ENCODE measurements at regions not wholly inside any gene's neighbourhood (a gene's known extent, or its start where the extent isn't known, plus 50 kb on each side); places are given as distances from the start of the nearest gene placed in this dataset.

GRCh38 chr10:59575269-59575668, 134.4 kb downstream of the SLC16A9 start (continued):
- TF ChIP-seq JUND (IDR thresholded peaks at IDR 0.05) (peak; percentile 52), TEAD4 (IDR thresholded peaks at IDR 0.05; ENCODE audit: borderline replicate concordance, insufficient read depth) (no peak), USF1 (IDR thresholded peaks at IDR 0.05; ENCODE audit: borderline replicate concordance, low read depth) (no peak), MXI1 (IDR thresholded peaks at IDR 0.05; ENCODE audit: low read depth, low read length) (no peak), RFX5 (IDR thresholded peaks at IDR 0.05; ENCODE audit: low read length) (no peak), SMC3 (IDR thresholded peaks at IDR 0.05; ENCODE audit: low read depth, low read length) (no peak), POLR2AphosphoS5 (IDR thresholded peaks at IDR 0.05; ENCODE audit: low read depth, low read length) (no peak), MEF2A (IDR thresholded peaks at IDR 0.05; ENCODE audit: borderline replicate concordance, low read depth) (peak; percentile 63; the same call in 1 of the 2 replicates), FOXJ3 (CRISPR knock-in tag; IDR thresholded peaks at IDR 0.05) (no peak), IRF3 (IDR thresholded peaks at IDR 0.05; ENCODE audit: low read depth, low read length) (no peak)

GRCh38 chr10:59563531-59563930, 146.1 kb downstream of the SLC16A9 start:
- ChIA-PET POLR2A (no interaction called here), CTCF (no interaction called here)
- Histone ChIP-seq H3K79me2 (ENCODE audit: insufficient read depth) (peaks cover 8% of the 10 kb centered on the region; the same call in 1 of the 2 replicates), H4K20me1 (ENCODE audit: insufficient read depth) (no peaks in the 10 kb centered on the region), H3K27ac (ENCODE audit: low read depth in 2 of 2, low read length in 1 of 2) (peak overlapping the region; percentile 39 to 98; a peak in 2 of 4 replicates), H3K9ac (no peak overlapping the region), H3F3A (replicated peaks; ENCODE audit: insufficient read depth) (peaks cover 39% of the 10 kb centered on the region), H2AFZ (ENCODE audit: low read depth) (no peak overlapping the region; the same call in 1 of the 2 replicates), H3K4me3 (ENCODE audit: low read depth in 2 of 2, low read length in 1 of 2) (no peak overlapping the region), H3K4me2 (no peak overlapping the region), H3K4me1 (ENCODE audit: control insufficient read depth in 1 of 2, insufficient read depth in 2 of 2, low read depth in 1 of 2, low read length in 1 of 2) (peaks cover 3 to 26% of the 10 kb centered on the region in 2 experiments), H3K9me2 (no peaks in the 10 kb centered on the region), H3K36me3 (replicated peaks in 1 of 2; ENCODE audit: control insufficient read depth in 1 of 2, insufficient read depth in 2 of 2, low read length in 1 of 2) (no peaks in the 10 kb centered on the region), H3K9me3 (no peaks in the 10 kb centered on the region), H3K27me3 (ENCODE audit: insufficient read depth) (no peaks in the 10 kb centered on the region)
- 67% methylated on average over 1 of the region's 1 CpG for WGBS (ENCODE audit: low lambda C conversion rate)
- TF ChIP-seq MAX (IDR thresholded peaks at IDR 0.05; ENCODE audit: low read depth) (peak; percentile 54; the same call in 1 of the 2 replicates), YY1 (IDR thresholded peaks at IDR 0.05; ENCODE audit: low read depth) (no peak), TCF12 (IDR thresholded peaks at IDR 0.05) (peak; percentile 87)
- DNase-seq: no peak

GRCh38 chr10:59562126-59562525, 147.5 kb downstream of the SLC16A9 start:
- peak overlapping the region; percentile 42; the same call in 1 of the 2 replicates for H2AFZ ChIP-seq (ENCODE audit: low read depth)
- ChIA-PET POLR2A (no interaction called here), CTCF (no interaction called here)
- WGBS (ENCODE audit: low lambda C conversion rate): 11% methylated on average over 3 of the region's 3 CpGs
- H3F3A ChIP-seq (replicated peaks; ENCODE audit: insufficient read depth): peaks cover 39% of the 10 kb centered on the region
- no peaks in the 10 kb centered on the region for H3K9me2 ChIP-seq
- DNase-seq: no peak
- peak overlapping the region; percentile 87 for H3K4me2 ChIP-seq
- H3K4me1 ChIP-seq (ENCODE audit: control insufficient read depth in 1 of 2, insufficient read depth in 2 of 2, low read depth in 1 of 2, low read length in 1 of 2): peaks cover 12 to 40% of the 10 kb centered on the region in 2 experiments
- H3K27ac ChIP-seq (ENCODE audit: low read depth in 2 of 2, low read length in 1 of 2): peak overlapping the region; percentile 86 to 98; a peak in 3 of 4 replicates
- H3K9me3 ChIP-seq: no peaks in the 10 kb centered on the region
- H3K27me3 ChIP-seq (ENCODE audit: insufficient read depth): no peaks in the 10 kb centered on the region
- H3K4me3 ChIP-seq (ENCODE audit: low read depth in 2 of 2, low read length in 1 of 2): no peak overlapping the region; a peak in 1 of 4 replicates
- H3K36me3 ChIP-seq (replicated peaks in 1 of 2; ENCODE audit: control insufficient read depth in 1 of 2, insufficient read depth in 2 of 2, low read length in 1 of 2): no peaks in the 10 kb centered on the region
- TF ChIP-seq SMC3 (IDR thresholded peaks at IDR 0.05; ENCODE audit: low read depth, low read length): no peak
- TF ChIP-seq IRF3 (IDR thresholded peaks at IDR 0.05; ENCODE audit: low read depth, low read length): no peak
- TF ChIP-seq EZH2phosphoT487 (IDR thresholded peaks at IDR 0.05; ENCODE audit: borderline replicate concordance, low read depth): no peak
- H3K9ac ChIP-seq: peak overlapping the region; percentile 24; the same call in 1 of the 2 replicates
- peaks cover 8% of the 10 kb centered on the region for H3K79me2 ChIP-seq (ENCODE audit: insufficient read depth)
- no peaks in the 10 kb centered on the region for H4K20me1 ChIP-seq (ENCODE audit: insufficient read depth)

Measured in SK-N-SH (cell line).